HG02973 (cell line): ENCODE measurements at regions not wholly inside any gene's neighbourhood (a gene's known extent, or its start where the extent isn't known, plus 50 kb on each side); places are given as distances from the start of the nearest gene placed in this dataset.
A peak's percentile ranks its signal among the peaks of the same experiment; 100 is the strongest.

ENCODE experiments used
- ATAC-seq: cut with Tn5 transposase; IDR thresholded peaks from one replicate; pipeline ENCODE4 v1.9.1; 2021; ENCODE audit warnings: moderate library complexity; ENCODE audit not compliant: unreplicated experiment

- ATAC-seq, result peak; percentile 57
These were observed 55.8 kb upstream of the BCOR start for GRCh38 chrX:40153345-40154249.

DNA sequence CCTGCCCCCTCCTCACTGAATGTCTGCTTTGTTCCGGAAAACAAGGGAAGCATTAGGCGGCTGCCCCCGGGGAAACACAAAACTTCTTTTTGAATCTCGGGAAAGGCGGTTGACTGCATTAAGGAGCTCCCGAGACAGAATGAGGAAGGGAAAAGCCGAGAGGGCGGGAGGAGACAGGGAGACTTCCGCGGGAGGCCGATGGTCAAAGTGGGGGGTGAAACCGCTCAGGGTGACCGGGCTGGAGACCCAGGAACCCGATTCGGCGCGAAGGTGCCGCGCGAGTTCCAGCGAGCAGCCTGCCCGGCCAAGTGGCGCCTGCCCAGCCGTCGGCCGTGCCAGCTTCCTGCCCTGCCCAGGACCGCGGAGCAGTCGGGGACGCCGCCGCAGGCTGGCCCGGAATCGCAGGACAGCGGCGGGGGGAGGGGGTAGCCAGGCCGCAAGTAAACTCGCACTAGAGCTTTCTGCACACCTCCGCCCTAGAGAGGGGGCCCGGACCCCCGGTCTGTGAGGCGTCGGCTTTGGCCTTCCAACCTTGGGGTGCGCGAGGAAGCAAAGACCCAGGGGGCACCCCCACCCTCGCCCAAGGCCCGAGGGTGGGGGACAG lies 55.1 kb upstream of the BCOR start:
- ATAC-seq, result no peak

DNA sequence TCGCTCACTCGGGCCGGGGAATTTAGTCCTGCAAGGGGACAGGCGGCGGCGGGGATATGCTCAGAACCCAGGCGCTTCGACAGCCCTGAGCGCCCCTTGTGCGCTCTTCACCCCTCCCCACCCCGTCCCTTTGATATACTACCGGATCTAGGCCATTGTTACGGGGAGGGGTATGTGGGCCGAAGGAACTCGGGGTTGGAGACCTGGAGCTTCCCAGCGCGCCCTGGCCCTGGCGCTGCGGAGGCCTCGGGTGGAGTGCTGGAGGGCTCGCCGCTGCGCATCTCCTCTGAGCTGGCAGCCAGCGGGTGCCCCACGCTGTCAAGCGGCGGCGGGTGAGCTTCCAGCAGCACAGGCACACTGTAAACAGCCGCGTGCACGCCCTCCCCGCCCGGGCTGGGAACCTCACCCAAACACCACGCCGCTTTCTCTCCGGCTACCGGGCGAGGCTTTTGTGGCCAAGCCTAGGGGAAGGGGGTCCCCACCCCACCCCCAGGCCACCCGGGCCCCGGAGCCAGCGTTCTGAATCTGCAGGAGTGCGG lies 54.5 kb upstream of the BCOR start:
- ATAC-seq, result no peak

DNA sequence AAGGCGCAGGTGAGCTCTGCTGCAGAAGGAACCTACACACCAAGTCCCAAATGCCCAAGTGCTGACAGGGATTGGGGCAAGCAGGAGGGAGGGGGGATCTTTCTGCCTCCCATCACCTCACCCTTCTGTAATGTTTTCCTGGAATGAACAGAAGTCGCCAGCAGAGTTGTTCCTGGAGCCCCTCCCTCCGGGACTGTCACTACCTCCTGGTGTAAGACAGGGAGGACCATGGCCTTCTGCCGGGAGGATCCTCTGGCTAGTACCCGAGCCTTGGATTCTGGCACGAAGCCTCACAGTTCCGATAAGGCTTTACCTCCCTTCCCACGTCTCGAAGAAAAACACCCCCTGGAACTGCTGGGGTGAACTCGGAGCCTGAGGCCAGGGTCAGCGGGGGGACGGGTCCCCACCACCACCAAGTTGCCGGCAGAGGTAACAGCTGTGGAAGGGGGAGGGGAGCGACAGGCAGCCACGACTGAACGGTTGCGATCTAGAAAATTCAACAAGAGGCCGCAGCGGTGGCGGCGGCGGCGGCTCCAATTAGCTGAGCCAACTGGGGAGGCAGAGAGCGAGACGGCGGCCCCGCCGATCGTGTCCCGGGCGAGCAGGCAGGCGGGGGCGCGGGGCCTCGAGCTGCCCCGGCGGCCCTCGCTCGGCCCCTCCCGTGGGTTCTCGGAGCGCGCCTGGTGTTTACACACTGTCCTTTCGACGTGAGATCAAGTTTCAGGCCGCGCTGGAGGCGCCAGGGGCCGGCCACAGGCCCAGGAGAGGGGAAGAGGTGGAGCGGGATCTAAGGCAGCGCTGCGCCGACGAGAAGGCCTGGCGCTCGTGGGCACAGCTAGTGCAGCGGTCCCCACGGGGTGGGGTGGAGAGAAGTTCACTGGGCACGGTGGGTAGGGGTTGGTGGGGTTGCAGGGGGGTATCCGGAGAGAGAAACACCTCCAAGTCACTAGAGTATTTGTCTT lies 53.7 kb upstream of the BCOR start:
- no peak for ATAC-seq

- ATAC-seq, result no peak
These were observed 52.7 kb upstream of the BCOR start for GRCh38 chrX:40150503-40150902.

DNA sequence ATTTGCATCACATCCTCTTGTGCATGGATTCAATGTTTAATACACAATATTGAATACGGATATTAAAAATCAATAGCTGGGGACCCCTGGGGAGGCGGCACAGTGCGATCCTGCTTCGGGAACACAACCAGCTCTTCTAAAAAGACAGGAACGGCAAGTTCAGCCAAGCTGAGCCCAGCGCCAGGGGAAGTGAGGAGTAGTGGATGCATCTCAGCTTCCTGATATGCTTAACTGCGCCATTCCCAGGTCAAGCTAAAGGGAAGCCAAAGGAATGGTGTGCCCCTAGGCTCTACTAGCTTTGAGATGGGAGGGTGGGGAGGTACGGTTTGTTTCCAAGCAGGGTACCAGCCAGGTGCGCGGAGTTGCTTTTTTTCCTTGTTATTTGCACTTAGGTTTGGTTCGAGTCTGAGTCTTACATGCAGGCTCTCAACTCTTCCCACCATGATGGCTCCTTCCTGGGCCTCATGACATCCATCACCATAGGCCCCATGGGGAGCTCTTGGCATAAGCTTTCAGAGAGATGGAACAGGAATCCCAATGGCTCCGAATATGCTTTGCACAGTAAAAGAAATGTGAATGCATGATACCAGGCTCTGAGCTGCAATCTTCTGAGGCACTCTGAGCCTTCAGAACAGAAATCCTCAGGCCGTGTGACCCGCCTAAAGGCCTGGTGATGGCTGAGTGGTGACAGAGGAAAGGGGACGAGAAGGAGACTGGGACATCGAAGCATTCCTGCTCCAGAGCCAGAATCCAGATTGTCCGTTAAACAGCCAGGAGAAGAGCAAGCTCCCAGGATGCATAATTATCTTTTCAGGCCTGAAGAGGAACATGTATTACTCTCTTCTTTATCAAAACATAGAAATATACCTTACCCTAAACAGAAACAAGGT lies 51.8 kb upstream of the BCOR start:
- no peak for ATAC-seq

GRCh38 chrX:40148385-40149285 lies 50.9 kb upstream of the BCOR start:
- ATAC-seq, result no peak

GRCh38 chrX:40147971-40148370 lies 50.2 kb upstream of the BCOR start:
- ATAC-seq, result no peak
